Chondrocyte (in vitro differentiated cells): ENCODE measurements at regions not wholly inside any gene's neighbourhood (a gene's known extent, or its start where the extent isn't known, plus 50 kb on each side); places are given as distances from the start of the nearest gene placed in this dataset.

ENCODE experiments used
- DNase-seq: peaks from one replicate; pipeline ENCODE4 v3.0.0; 2021; ENCODE audit warnings: mixed read lengths, low spot score
- H3K27ac Mint-ChIP-seq: one replicate; pipeline ENCODE4 v1.8.0; 2021; ENCODE audit warnings: mild to moderate bottlenecking, moderate library complexity, mixed read lengths; ENCODE audit not compliant: unreplicated experiment
- H3K27me3 Mint-ChIP-seq: 2 replicates; pipeline ENCODE4 v1.8.0; 2021; ENCODE audit warnings: low read depth, mixed read lengths
- H3K36me3 Mint-ChIP-seq: 2 replicates; pipeline ENCODE4 v1.8.0; 2021; ENCODE audit warnings: low read depth, mixed read lengths
- H3K4me1 Mint-ChIP-seq: 2 replicates; pipeline ENCODE4 v1.8.0; 2021; ENCODE audit warnings: low read depth, mild to moderate bottlenecking, mixed read lengths
- H3K4me3 Mint-ChIP-seq: one replicate; pipeline ENCODE4 v1.8.0; 2021; ENCODE audit warnings: mild to moderate bottlenecking, moderate library complexity, mixed read lengths; ENCODE audit not compliant: unreplicated experiment
- H3K9me3 Mint-ChIP-seq: 2 replicates; pipeline ENCODE4 v1.8.0; 2021; ENCODE audit warnings: low read depth, mixed read lengths
- CTCF ChIP-seq: fragments of 200-600 bp; sonication (generic); IDR thresholded peaks from 2 replicates; pipeline ENCODE4 v1.5.0; 2021; ENCODE audit warnings: antibody characterized with exemption, mild to moderate bottlenecking, moderate library complexity

GRCh38 chr2:237158194-237158593 is 72.5 kb downstream of the COPS8 start:
- no peak for DNase-seq
- Mint-ChIP-seq H3K36me3 (no peaks in the 10 kb centered on the region), H3K9me3 (peaks cover 8% of the 10 kb centered on the region), H3K4me1 (peaks cover 67% of the 10 kb centered on the region), H3K27me3 (no peaks in the 10 kb centered on the region), H3K4me3 (no peak overlapping the region), H3K27ac (peak overlapping the region; percentile 86)
- TF ChIP-seq CTCF = no peak

- no peak overlapping the region for H3K4me3 Mint-ChIP-seq
- TF ChIP-seq CTCF = no peak
- no peaks in the 10 kb centered on the region for H3K27me3 Mint-ChIP-seq
- DNase-seq = no peak
- H3K9me3 Mint-ChIP-seq = peaks cover 10% of the 10 kb centered on the region
- peak overlapping the region; percentile 14 for H3K27ac Mint-ChIP-seq
- H3K4me1 Mint-ChIP-seq = peaks cover 67% of the 10 kb centered on the region
- no peaks in the 10 kb centered on the region for H3K36me3 Mint-ChIP-seq
Measured at GRCh38 chr2:237159006-237159911, 73.6 kb downstream of the COPS8 start.

- no peaks in the 10 kb centered on the region for H3K36me3 Mint-ChIP-seq
- peaks cover 58% of the 10 kb centered on the region for H3K4me1 Mint-ChIP-seq
- H3K4me3 Mint-ChIP-seq = no peak overlapping the region
- H3K27ac Mint-ChIP-seq = no peak overlapping the region
- H3K9me3 Mint-ChIP-seq = peaks cover 10% of the 10 kb centered on the region
- no peaks in the 10 kb centered on the region for H3K27me3 Mint-ChIP-seq
- DNase-seq = no peak
- no peak for TF ChIP-seq CTCF
Measured at GRCh38 chr2:237160271-237160919, 74.7 kb downstream of the COPS8 start.

- Mint-ChIP-seq H3K4me1 (peaks cover 50% of the 10 kb centered on the region), H3K9me3 (peaks cover 10% of the 10 kb centered on the region), H3K4me3 (no peak overlapping the region), H3K27me3 (no peaks in the 10 kb centered on the region), H3K36me3 (no peaks in the 10 kb centered on the region), H3K27ac (no peak overlapping the region)
- TF ChIP-seq CTCF = no peak
- no peak for DNase-seq
Measured at GRCh38 chr2:237161189-237161588, 75.5 kb downstream of the COPS8 start.

GRCh38 chr2:237162959-237163358 is 77.3 kb downstream of the COPS8 start:
- Mint-ChIP-seq H3K4me1 (peaks cover 33% of the 10 kb centered on the region), H3K4me3 (no peak overlapping the region), H3K36me3 (no peaks in the 10 kb centered on the region), H3K27me3 (no peaks in the 10 kb centered on the region), H3K9me3 (peaks cover 10% of the 10 kb centered on the region), H3K27ac (no peak overlapping the region)
- DNase-seq = no peak
- no peak for TF ChIP-seq CTCF
